ENCODE measurements at regions not wholly inside any gene's neighbourhood (a gene's known extent, or its start where the extent isn't known, plus 50 kb on each side); places are given as distances from the start of the nearest gene placed in this dataset.

GRCh38 chr3:107861904-107862303, 228.9 kb downstream of the CD47 start:
- TF ChIP-seq CTCF (conservative IDR thresholded peaks at IDR 0.05; ENCODE audit: low read depth, low read length) (no peak), EZH2 (IDR thresholded peaks at IDR 0.05; ENCODE audit: low read length, unreplicated experiment) (no peak)

All from PC-3 (cell line).